ENCODE measurements at regions not wholly inside any gene's neighbourhood (a gene's known extent, or its start where the extent isn't known, plus 50 kb on each side); places are given as distances from the start of the nearest gene placed in this dataset.

GRCh38 chr9:100865648-100866047, 162.9 kb upstream of the PLPPR1 start:
- no peak for TF ChIP-seq SUZ12 (IDR thresholded peaks at IDR 0.05; ENCODE audit: extremely low read depth, insufficient read depth, insufficient read length)
- no peak for TF ChIP-seq ZNF274 (IDR thresholded peaks at IDR 0.05; ENCODE audit: low read depth, low read length)
- TF ChIP-seq YY1 (IDR thresholded peaks at IDR 0.05; ENCODE audit: insufficient read depth, insufficient read length) = no peak
